Retinal pigment epithelial cell (primary cell): ENCODE measurements at regions not wholly inside any gene's neighbourhood (a gene's known extent, or its start where the extent isn't known, plus 50 kb on each side); places are given as distances from the start of the nearest gene placed in this dataset.

Source experiments
- DNase-seq: peaks from one replicate; pipeline ENCODE4 v3.0.0-alpha.2; 2010; ENCODE audit warnings: low read depth
- H3K4me3 ChIP-seq: 2 replicates; pipeline ENCODE4 v1.5.1; 2011; ENCODE audit warnings: mild to moderate bottlenecking, low read length, control low read depth, moderate library complexity
- TF ChIP-seq, protein P1 (sequence below): conservative IDR thresholded peaks from 2 replicates; pipeline ENCODE4 v1.5.1; 2011; ENCODE audit warnings: low read depth, low read length, control low read depth, inconsistent platforms

DNA sequence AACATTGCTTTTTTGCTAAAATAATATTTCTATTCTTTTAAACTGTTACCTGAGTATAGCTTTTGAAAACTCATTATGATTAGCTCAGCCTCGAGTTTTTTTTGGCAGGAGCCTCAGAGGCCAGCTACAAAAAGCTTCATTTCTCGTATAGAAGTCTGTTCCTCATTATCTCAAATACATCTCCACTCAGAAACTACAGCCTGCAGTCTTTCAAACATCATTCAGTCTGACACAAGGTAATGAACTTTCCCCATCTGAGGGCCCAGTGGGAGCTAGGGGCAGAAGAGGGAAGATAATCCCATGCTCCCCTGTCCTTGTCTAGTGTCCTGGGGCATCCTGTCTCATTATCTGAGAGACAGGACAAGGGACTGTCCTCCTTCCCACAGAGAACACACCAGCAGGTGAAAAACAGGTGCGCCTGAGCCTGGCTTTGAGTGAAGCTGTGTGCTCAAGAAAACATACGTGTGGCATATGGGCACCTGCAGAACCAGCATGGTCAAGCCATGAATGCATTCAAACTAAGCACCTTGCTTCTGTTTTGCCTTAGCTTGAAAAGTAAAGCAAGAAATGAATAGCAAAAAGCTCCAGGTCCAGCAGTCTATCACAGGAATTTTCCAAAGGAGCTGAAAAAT lies 247.5 kb downstream of the MREG start:
- no peak overlapping the region for H3K4me3 ChIP-seq
- DNase-seq: no peak
- TF ChIP-seq, protein P1, sequence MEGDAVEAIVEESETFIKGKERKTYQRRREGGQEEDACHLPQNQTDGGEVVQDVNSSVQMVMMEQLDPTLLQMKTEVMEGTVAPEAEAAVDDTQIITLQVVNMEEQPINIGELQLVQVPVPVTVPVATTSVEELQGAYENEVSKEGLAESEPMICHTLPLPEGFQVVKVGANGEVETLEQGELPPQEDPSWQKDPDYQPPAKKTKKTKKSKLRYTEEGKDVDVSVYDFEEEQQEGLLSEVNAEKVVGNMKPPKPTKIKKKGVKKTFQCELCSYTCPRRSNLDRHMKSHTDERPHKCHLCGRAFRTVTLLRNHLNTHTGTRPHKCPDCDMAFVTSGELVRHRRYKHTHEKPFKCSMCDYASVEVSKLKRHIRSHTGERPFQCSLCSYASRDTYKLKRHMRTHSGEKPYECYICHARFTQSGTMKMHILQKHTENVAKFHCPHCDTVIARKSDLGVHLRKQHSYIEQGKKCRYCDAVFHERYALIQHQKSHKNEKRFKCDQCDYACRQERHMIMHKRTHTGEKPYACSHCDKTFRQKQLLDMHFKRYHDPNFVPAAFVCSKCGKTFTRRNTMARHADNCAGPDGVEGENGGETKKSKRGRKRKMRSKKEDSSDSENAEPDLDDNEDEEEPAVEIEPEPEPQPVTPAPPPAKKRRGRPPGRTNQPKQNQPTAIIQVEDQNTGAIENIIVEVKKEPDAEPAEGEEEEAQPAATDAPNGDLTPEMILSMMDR: no peak

DNA sequence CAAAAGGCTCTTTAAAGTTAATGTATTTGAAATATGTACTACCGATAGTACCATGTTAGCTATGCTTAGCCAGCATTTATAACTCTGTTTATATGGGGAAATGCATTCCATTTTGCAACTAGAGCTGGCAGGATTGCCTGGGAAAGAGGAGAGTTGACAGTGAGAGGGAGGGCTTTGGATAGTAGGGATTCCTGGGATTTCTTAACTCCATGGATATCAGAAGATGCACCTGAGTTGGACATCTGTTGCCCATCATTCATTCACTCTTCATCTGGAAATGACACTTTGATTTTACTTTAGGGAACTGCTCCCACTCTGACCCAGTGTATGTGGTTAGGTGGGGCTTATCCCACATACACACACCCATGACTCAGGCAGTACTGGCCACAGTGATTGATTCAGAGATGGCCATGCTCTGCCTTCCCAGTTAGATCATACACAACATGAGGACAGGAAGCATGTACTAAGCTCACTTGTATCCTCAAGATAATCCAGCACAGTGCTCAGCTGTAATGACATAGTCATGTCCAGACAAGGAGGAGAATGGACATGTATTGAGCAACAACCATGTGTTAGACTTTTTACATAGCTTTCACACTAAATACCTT lies 248.8 kb downstream of the MREG start:
- TF ChIP-seq, protein P1: no peak
- no peak for DNase-seq
- no peak overlapping the region for H3K4me3 ChIP-seq

DNA sequence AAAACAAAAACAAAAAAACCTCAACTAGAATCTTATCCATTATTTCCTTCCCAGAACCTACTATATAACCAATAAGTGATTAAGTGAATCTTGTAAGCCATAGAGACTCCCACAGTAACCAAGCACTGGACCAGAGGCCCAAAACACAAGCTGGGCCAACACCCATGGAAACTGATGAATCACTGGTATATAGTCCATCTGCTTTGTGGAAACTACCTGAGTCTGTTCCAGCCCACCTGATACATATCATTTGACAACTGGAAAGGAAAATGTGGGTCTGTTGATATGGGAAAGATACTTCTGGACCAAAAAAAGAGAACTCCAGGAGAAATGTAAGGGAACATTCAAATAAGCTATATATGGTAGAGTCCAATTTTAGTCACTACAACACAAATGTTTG lies 252.8 kb downstream of the MREG start:
- DNase-seq: no peak
- TF ChIP-seq, protein P1: no peak
- H3K4me3 ChIP-seq: no peak overlapping the region

DNA sequence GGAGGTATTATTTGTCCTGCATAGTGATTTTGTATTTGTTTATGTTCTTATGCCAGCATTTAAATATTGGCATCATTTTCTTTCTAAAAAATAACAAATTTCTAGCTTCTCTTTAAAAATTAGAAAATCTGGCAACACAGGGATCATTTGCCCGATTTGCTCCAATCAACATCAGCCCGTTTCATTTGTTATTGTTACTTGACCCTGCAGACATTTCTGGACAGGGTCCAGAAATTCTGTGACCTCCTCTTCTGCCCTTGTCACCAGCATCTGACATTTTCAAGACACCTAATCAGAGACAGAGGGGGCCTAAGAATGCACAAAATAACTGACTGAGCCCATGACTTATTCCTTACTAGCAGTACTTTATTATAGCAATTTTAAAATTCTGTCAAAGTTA lies 253.3 kb downstream of the MREG start:
- TF ChIP-seq, protein P1: no peak
- DNase-seq: no peak
- H3K4me3 ChIP-seq: no peak overlapping the region

DNA sequence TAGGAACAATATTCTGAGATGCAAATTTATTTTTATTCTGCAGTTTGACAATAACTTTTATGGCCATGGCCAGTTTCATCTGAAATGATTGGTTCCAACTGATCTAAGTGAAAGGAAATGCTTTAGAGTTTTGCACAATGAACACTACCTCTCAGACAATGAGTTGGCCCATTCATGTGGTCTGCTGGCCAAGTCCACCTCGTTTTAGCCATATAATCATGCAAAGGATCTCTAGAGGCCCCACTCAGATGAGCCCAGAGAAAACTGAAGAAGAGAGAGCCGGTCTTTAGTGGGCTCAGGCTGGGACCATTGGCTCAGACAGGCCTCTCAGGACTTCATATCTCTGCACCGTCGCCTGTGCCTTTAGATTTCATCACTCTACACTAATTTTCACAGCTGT lies 254.7 kb downstream of the MREG start:
- TF ChIP-seq, protein P1: no peak
- H3K4me3 ChIP-seq: no peak overlapping the region
- DNase-seq: no peak

DNA sequence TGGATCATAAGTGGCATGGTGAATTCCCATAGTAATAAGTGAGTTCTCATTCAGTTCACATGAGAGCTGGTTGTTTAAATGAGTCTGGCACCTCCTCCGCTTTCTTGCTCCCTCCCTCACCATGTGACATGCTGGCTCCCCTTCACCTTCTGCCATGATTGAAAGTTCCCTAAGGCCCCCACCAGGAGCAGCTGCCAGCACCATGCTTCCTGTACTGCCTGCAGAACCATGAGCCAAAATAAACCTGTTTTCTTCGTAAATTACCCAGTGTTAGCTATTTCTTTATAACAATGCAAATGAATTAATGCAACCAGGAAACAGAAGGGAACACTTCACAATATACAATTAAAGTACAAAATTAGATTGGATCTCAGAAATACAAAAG lies 257.0 kb downstream of the MREG start:
- H3K4me3 ChIP-seq: no peak overlapping the region
- TF ChIP-seq, protein P1: no peak
- no peak for DNase-seq

DNA sequence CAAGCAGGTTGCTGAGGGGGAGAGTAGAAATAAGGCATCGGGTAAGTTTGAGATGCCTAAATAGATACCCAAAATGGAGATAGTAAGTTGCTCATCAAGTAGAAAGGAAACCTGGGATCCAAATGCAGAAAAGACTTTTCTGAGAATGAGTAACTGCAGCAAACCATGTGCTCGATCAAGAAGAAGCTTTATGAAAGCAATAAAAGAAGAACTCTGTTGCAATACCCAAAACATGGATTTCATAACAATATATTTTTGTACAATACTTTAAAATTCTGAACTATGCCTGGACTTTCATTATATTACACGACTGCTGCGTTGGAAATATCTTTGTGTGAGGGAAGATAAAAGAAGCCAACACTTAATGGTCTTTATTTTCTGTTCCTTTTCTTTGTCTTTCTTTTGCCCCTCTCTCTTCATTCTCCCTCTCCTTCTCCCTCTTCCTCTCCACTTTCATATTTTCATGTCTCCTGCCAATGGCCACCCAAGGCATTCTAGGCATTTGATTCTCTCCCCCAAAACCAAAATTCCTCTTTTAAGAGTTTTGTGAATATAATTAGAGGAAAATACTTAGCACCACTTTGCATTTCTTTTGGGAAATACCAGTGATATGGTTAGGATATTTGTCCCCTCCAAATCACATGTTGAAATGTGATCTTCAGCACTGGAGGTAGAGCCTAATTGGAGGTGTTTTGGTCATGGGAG lies 257.6 kb downstream of the MREG start:
- no peak overlapping the region for H3K4me3 ChIP-seq
- TF ChIP-seq, protein P1: no peak
- no peak for DNase-seq
